ENCODE measurements at regions not wholly inside any gene's neighbourhood (a gene's known extent, or its start where the extent isn't known, plus 50 kb on each side); places are given as distances from the start of the nearest gene placed in this dataset.

DNA sequence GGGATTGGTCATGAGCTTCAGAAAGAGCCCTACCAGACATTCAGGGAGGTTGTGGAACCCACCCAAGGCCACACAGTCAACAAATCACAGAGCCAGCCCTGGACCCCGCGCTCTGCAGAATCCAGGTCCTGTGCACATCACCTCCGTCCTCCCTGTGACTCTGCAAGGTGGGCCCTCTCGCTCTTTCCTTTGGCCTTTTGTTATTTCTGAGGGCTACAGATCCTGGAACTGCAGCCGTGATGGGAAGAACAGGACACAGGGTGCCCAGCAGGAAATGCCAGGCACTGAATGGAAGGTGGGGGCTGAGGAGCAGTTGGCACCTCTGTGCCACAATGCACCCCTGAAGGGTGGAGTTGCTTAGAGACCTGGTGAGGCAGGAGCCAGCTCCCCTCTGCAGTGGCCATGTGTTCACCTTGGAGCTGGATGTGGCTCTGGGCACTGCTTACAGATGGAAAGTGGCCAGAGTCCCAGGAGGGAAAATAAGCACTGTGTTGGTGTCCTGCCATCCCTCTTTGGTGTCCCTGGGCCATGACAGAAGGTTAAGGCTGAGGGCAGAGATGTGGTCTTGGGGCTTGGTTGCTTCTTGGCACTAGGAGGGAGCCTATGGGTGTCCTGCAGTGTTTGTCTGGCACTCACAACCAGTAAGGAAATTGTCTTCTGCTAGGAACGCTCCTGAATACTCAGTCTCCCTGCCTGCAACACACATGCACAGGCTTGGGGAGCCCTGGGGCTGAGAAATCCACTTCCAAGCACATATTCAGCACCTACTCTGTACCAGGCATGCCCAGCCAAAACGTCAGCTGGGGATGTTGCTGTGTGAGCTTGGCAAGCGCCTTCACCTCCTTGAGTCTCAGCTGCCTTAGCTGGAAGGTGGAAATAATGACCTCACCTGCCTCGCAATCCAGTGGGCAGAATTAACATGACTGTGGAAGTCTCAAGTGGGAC is 98.0 kb upstream of the SLC6A6 start:
- no peak overlapping the region for H3K27ac Mint-ChIP-seq
- Histone ChIP-seq H2BK12ac (ENCODE audit: insufficient read length, low read depth, low read length) (no peak overlapping the region), H2BK120ac (ENCODE audit: low read depth, low read length, poor library complexity, severe bottlenecking) (no peak overlapping the region), H3K4ac (ENCODE audit: low read depth, low read length) (no peak overlapping the region), H2AFZ (ENCODE audit: low read length) (no peak overlapping the region), H2AK5ac (ENCODE audit: insufficient read length, low read length) (no peak overlapping the region), H2BK5ac (ENCODE audit: insufficient read length, low read length) (no peak overlapping the region), H3K79me2 (ENCODE audit: insufficient read depth, low read length) (no peaks in the 10 kb centered on the region), H3T11ph (ENCODE audit: low read length) (no peak overlapping the region), H3K4me1 (ENCODE audit: insufficient read depth, low read length) (no peaks in the 10 kb centered on the region), H3K18ac (ENCODE audit: insufficient read length, low read depth, low read length) (no peak overlapping the region), H4K8ac (replicated peaks; ENCODE audit: insufficient read length, low read depth, low read length) (no peak overlapping the region), H2BK20ac (ENCODE audit: low read depth, low read length, poor library complexity, severe bottlenecking) (no peak overlapping the region), H3K9me3 (ENCODE audit: control insufficient read depth, low read depth, low read length) (no peaks in the 10 kb centered on the region), H3K27me3 (ENCODE audit: insufficient read depth, low read length) (no peaks in the 10 kb centered on the region; the same call in 1 of the 2 replicates), H3K79me1 (ENCODE audit: insufficient read depth, low read depth, low read length, poor library complexity, severe bottlenecking) (no peaks in the 10 kb centered on the region), H4K20me1 (ENCODE audit: control insufficient read depth, insufficient read depth, insufficient read length) (no peaks in the 10 kb centered on the region), H4K91ac (ENCODE audit: insufficient read length, low read depth, low read length) (no peak overlapping the region), H3K27ac (ENCODE audit: insufficient read length, low read depth, low read length) (no peak overlapping the region), H3K56ac (ENCODE audit: insufficient read length, low read depth, low read length) (no peak overlapping the region), H3K9ac (ENCODE audit: extremely low read depth, insufficient read length, low read length) (no peak overlapping the region), H2BK15ac (ENCODE audit: low read depth, low read length) (no peak overlapping the region), H3K4me2 (ENCODE audit: insufficient read depth, insufficient read length, low read length) (no peak overlapping the region), H4K5ac (ENCODE audit: insufficient read length, low read depth, low read length) (no peak overlapping the region), H3K23ac (ENCODE audit: insufficient read length, low read depth, low read length) (no peak overlapping the region), H3K23me2 (ENCODE audit: insufficient read length, low read depth, low read length, poor library complexity, severe bottlenecking) (no peaks in the 10 kb centered on the region), H3K14ac (ENCODE audit: insufficient read depth, low read length) (no peak overlapping the region)
- H3K4me3 Mint-ChIP-seq = no peak overlapping the region
- H3K4me1 Mint-ChIP-seq = peaks cover 29 to 39% of the 10 kb centered on the region in 2 experiments
- peaks cover 32% of the 10 kb centered on the region for H3K27me3 Mint-ChIP-seq (ENCODE audit: low read depth)
- no peaks in the 10 kb centered on the region; a peak in 1 of 7 replicates for H3K36me3 Mint-ChIP-seq (ENCODE audit: insufficient read depth in 1 of 3, low read depth in 3 of 3)
- no peak for DNase-seq
- no peak for TF ChIP-seq CTCF (conservative IDR thresholded peaks at IDR 0.05)
- WGBS (ENCODE audit: extremely low coverage, insufficient read length, low lambda C conversion rate) = no CpG with 5 or more reads among the region's 9 CpGs
- H3K9me3 Mint-ChIP-seq = no peaks in the 10 kb centered on the region; a peak in 1 of 5 replicates
